ENCODE measurements at regions not wholly inside any gene's neighbourhood (a gene's known extent, or its start where the extent isn't known, plus 50 kb on each side); places are given as distances from the start of the nearest gene placed in this dataset.

DNA sequence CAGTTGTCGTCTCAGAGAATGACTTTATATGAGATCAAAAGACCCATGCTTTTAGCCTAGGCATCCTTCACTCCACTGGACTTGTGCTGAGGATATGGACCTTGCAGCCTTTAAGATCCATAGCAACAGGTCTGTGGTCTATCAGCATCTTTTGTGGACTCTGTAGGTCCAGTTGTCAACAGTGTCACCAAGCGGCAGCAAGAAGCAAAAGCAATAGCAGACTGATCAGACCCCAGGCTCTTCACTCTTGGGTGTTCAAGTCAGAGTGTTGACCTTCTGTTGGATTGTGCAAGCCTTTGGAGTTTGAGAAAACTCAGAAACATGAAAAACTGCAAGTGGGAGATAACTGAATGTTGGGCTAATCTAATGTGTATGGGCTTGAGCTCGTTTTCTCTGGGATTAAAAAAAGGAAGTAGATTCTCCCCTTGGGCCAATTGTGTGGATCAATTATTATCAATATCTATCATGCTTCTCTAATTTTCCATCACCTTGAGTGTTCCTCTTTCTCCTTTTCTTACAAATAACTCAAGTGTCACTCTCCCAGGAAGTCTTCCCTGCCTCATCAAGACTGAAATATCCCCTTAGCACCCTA is 144.2 kb downstream of the LYPLAL1 start:
- no peak for TF ChIP-seq POLR2A (IDR thresholded peaks at IDR 0.05)
- TF ChIP-seq, protein P1, sequence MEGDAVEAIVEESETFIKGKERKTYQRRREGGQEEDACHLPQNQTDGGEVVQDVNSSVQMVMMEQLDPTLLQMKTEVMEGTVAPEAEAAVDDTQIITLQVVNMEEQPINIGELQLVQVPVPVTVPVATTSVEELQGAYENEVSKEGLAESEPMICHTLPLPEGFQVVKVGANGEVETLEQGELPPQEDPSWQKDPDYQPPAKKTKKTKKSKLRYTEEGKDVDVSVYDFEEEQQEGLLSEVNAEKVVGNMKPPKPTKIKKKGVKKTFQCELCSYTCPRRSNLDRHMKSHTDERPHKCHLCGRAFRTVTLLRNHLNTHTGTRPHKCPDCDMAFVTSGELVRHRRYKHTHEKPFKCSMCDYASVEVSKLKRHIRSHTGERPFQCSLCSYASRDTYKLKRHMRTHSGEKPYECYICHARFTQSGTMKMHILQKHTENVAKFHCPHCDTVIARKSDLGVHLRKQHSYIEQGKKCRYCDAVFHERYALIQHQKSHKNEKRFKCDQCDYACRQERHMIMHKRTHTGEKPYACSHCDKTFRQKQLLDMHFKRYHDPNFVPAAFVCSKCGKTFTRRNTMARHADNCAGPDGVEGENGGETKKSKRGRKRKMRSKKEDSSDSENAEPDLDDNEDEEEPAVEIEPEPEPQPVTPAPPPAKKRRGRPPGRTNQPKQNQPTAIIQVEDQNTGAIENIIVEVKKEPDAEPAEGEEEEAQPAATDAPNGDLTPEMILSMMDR (IDR thresholded peaks at IDR 0.05): peak in 1 of 12 donors; percentile 15
- ATAC-seq (no peak), DNase-seq (no peak)
- H3K27ac ChIP-seq: no peak overlapping the region
- H3K36me3 ChIP-seq: no peaks in the 10 kb centered on the region
- H3K27me3 ChIP-seq: no peaks in the 10 kb centered on the region
- H3K9me3 ChIP-seq: peaks cover 0 to 18% (median 11%) of the 10 kb centered on the region in 12 donors
- peaks cover 0 to 10% (median 0%) of the 10 kb centered on the region in 12 donors for H3K4me1 ChIP-seq
- H3K4me3 ChIP-seq: no peak overlapping the region
- WGBS, 4 donors: 81 to 85% (median 85%) methylated on average over 3 of the region's 3 CpGs
- intact Hi-C loops (cut with DNase I): no loop called here

DNA sequence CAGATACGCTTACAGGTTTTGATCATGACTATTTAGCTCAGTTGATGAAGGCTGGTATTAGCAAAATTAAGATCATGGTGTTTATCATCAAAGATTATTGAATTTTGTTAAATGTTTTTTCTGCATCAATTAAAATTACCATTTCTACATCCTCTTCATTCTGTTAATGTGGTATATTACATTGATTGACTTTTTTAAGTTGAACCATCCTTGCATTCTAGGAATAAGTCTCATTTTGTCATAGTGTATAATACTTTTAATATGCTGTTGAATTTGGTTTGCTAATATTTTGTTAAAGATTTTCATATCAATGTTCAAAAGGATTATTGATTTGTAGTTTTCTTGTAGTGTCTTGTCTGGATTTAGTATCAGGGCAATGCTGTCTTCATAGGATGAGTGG is 142.4 kb downstream of the LYPLAL1 start:
- H3K27ac ChIP-seq: no peak overlapping the region
- no peaks in the 10 kb centered on the region for H3K27me3 ChIP-seq
- peaks cover 0 to 16% (median 0%) of the 10 kb centered on the region in 12 donors for H3K4me1 ChIP-seq
- ATAC-seq (no peak), DNase-seq (no peak)
- WGBS, 4 donors: 94 to 99% (median 97%) methylated on average over 1 of the region's 1 CpG
- no peak for TF ChIP-seq POLR2A (IDR thresholded peaks at IDR 0.05)
- TF ChIP-seq, protein P1 (IDR thresholded peaks at IDR 0.05): no peak
- intact Hi-C loops (cut with DNase I): no loop called here
- peaks cover 0 to 18% (median 11%) of the 10 kb centered on the region in 12 donors for H3K9me3 ChIP-seq
- H3K36me3 ChIP-seq: no peaks in the 10 kb centered on the region
- no peak overlapping the region for H3K4me3 ChIP-seq

DNA sequence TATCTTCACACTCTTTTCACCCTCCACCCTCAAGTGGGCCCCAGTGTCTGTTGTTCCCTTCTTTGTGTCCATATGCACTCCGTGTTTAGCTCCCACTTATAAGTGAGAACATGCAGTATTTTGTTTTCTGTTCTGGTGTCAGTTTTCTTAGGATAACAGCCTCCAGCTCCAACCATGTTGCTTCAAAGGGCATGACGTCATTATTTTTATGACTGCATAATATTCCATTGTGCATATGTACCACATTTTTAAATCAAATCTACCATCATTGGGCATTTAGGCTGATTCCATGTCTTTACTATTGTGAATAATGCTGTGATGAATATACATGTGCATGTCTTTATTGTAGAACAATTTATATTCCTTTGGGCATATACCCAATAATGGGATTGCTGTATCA is 140.3 kb downstream of the LYPLAL1 start:
- H3K27ac ChIP-seq: no peak overlapping the region
- peaks cover 0 to 16% (median 0%) of the 10 kb centered on the region in 12 donors for H3K4me1 ChIP-seq
- intact Hi-C loops (cut with DNase I): no loop called here
- DNase-seq: no peak
- no peaks in the 10 kb centered on the region for H3K27me3 ChIP-seq
- H3K36me3 ChIP-seq: no peaks in the 10 kb centered on the region
- no peak for ATAC-seq
- H3K9me3 ChIP-seq: peaks cover 0 to 18% (median 11%) of the 10 kb centered on the region in 12 donors
- H3K4me3 ChIP-seq: no peak overlapping the region
- TF ChIP-seq, protein P1 (IDR thresholded peaks at IDR 0.05): no peak
- TF ChIP-seq POLR2A (IDR thresholded peaks at IDR 0.05): no peak
- WGBS, 4 donors: 90 to 98% (median 94%) methylated on average over 2 of the region's 2 CpGs

DNA sequence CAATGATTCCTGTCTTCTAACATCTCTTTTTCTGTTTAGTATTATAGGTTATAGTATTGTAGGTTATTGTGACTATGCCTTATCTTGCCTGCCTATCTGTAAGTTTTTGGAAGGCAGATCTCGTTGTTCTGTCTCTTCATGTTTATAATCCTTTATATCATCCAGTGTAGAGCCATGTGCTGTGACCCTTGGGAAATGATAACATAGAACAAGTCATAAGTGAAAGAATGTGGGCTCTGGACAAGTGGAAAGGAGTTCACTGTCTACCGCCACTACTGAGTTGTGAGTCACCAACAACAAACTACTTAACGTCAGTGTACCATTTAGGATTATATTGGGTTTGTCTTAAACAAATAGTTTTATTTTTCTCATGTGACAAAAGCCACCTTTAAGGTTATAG is 139.3 kb downstream of the LYPLAL1 start:
- peaks cover 0 to 16% (median 0%) of the 10 kb centered on the region in 12 donors for H3K4me1 ChIP-seq
- no peaks in the 10 kb centered on the region for H3K36me3 ChIP-seq
- intact Hi-C loops (cut with DNase I): no loop called here
- peaks cover 0 to 25% (median 11%) of the 10 kb centered on the region in 12 donors for H3K9me3 ChIP-seq
- whole genome bisulfite sequencing, 4 donors: 48 to 59% (median 55%) methylated on average over 3 of the region's 3 CpGs
- peak in 3 of 4 donors; percentile 59 to 84 (median 80) for ATAC-seq
- no peak overlapping the region for H3K4me3 ChIP-seq
- H3K27me3 ChIP-seq: no peaks in the 10 kb centered on the region
- peak overlapping the region in 1 of 12 donors; percentile 1 for H3K27ac ChIP-seq
- no peak for DNase-seq
- TF ChIP-seq, protein P1 (IDR thresholded peaks at IDR 0.05): no peak
- no peak for TF ChIP-seq POLR2A (IDR thresholded peaks at IDR 0.05)

Measured in heart left ventricle (tissue), 16 donors.